GM21423 (cell line): ENCODE measurements at regions not wholly inside any gene's neighbourhood (a gene's known extent, or its start where the extent isn't known, plus 50 kb on each side); places are given as distances from the start of the nearest gene placed in this dataset.

Experiments
- ATAC-seq: cut with Tn5 transposase; IDR thresholded peaks from one replicate; pipeline ENCODE4 v1.9.1; 2021; ENCODE audit warnings: mild to moderate bottlenecking, moderate library complexity; ENCODE audit not compliant: unreplicated experiment

DNA sequence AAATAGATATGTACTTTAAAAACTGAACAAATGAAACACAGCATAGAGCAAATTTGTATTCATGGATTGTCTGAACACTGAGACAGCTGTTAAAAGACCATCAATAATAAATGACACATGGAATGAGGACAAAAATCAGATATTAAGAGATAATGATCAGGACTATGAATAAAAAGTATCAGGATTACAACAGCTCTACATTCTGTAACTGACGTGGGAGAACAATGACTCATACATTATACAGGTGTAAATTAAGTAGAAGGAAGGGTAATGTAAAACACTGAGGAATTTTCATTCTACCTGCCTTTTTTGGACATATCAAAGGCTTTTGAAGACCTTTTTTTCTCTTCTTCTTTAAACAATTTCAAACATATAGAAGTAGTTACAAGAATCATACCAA lies 310.9 kb upstream of the ANO3 start:
- ATAC-seq = no peak

DNA sequence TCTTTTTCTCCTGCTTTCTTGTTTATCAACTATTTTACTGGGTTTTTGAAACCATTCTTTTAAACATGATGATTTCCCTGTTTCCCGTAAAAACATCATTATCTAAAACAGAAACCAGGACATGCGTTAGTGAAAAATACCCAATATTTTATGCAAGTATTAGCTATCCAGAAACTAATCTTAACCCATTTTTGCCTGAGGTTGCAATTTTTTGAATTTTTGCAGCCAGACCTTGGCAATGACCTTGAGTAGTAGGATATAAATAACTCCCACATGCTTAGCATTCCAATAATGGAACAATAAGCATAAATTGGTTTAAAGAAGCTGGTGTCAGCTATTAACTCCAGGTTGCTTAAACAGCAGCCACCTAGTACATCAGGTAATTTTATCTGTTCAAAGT lies 308.9 kb upstream of the ANO3 start:
- ATAC-seq = no peak

DNA sequence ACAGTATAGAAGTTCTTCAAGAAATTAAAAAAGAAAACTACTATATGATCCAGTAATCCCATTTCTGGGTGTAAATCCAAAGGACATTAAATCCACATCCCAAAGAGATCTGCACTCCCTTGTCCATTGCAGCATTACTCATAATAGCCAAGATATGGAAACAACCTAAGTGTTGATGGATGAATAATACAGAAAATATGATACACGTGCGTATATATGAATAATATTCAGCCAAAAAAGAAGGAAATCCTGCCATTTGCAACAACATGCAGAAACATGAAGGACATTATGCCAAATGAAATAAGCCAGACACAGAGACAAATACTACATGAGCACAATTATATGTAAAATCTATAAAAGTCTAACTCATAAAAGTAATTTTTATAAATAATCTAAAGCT lies 306.3 kb upstream of the ANO3 start:
- ATAC-seq = no peak

DNA sequence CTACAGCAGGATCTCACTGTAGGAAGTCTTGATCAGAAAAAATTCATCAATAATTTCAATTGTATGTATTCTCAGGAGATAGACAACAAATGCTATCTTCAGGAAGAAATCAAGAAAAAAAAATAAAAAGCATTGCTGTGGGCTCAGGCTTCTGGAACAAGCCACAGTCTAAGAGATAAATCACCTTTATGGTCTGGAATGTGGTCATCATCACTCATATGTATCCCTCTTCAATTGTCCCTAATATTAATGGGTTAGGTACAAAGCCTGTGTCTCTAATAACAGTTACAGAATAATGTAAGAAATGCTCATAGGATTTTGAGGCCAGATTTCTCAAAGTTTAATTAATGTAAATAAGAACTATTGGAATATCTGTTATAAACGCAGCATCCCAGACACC lies 305.9 kb upstream of the ANO3 start:
- no peak for ATAC-seq

DNA sequence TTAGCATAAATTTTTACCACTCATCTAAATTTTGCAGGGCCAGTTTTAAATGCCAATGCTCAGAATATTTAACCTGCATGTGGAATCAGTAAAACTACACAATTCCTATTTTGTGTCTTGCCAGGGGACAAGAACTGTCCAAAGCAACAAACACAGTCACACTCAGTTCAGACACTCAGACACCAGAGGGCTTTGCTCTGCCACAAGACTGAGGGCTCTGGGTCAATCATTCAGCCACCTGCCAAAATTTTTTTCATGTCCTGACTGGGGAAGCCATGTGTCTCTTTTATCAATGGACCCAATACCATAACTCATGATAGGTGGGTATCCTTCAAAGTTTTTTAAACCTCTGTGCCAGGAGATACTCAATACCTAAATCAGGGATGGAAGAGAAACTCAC lies 304.0 kb upstream of the ANO3 start:
- peak; percentile 73 for ATAC-seq

DNA sequence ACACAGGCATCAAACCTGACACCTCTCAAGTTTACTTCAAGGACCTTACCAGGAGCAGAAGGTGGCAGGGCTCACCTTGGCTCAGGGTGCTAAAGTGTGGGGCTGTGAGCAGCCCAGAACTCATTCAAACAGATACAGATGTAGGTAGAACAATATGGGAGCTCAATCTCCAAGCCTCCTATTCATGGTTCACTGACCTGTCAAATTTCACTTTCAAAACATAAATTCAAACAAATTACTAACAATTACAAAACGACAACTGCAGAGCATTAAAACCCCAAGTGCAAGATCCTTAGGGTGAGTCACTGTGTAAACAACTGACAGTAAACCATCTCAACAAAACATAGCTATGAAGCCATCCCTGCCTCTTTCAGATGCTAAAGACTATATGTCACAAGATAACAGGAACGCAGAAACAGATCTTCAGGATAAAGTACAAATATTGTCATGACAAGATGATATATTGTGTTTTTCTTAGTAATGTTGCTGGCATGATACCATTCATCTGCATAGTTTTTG lies 303.5 kb upstream of the ANO3 start:
- peak; percentile 41 for ATAC-seq

DNA sequence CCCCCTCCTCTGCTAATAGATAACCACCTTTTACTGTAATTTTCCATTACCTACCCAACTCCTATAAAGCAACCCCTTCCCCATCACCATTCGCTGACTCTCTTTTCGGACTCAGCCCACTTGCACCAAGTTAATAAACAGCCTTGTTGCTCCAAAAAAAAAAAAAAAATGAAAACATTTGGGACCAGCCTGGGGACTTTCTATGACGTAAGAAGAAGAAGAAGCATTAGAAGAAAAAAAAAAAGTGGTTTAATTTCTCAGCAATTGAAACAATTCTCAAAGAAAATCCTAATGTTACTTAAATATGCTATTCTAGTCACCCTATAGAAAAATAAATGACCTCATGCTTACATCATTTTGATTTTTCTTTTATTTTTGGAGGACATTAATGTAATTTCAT lies 301.5 kb upstream of the ANO3 start:
- ATAC-seq = no peak

DNA sequence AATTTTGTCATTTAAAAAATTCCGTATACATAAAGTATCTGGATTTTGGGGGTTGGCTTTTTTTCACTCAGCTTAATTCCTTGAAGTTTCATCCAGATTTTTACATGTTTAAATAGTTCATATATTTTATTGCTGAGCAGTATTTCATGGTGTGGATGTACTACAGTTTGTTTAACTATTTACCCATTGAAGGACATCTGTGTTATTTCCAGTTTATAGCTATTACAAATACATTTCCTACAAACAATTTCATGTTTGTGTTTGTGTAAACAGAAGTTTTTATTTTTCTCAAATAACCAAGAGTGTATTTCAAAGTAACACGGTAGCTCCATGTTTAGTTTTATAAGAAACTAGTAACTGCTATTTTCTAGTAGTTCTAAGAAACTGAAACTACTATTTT lies 299.7 kb upstream of the ANO3 start:
- ATAC-seq = no peak

DNA sequence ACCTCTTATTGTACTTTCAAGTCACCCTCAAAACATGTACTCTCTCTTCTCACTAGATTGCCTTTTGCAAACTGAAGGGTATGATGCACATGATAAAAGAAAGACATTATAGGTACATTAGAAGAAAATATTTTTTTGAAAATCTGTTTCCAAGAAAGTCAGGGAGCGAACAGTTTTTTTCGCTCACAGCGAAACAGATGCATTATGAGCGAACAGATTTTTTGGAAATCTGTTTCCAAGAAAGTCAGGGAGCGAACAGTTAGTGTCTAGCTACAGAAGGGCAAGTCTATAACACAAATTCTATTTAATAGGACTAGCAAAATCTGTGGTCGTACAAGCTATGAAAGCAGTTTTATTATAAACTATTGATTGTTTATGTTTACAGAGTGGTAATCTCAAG lies 296.2 kb upstream of the ANO3 start:
- no peak for ATAC-seq

DNA sequence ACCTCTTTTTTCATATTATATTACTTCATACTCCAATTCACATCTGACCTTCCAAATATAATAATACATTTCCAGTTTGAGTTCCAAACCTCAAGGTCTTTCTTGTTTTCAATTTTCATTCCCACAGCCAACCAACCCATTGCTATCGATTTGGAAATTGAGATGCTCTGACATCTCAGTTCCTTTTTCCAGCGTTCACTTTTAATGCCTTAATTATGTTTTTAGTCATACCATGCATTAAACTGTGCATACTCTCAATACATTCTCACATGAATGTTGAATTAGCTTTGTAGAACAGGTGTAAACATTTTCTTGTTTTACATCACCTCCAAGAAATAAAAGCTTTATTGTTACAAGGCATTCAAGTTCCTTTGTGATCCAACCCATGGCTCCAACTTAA lies 294.2 kb upstream of the ANO3 start:
- no peak for ATAC-seq

DNA sequence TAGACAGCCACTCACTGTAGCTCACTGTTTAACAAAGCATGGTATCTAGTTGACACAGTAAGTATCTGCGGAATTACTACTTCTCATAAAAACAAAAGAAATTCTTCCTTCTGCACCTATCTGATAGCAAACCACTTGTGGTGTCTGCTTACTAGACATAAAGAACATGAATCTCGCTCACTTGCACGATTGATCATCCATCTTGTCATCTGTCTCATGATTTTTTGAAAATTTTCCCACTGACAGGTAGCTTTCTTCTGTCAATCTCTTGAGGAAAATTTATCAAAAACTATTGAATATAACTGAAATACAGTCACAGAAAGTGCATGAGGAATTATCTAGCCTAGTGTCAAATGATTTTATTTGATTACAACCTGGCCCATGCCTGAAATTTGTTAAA lies 291.6 kb upstream of the ANO3 start:
- no peak for ATAC-seq

DNA sequence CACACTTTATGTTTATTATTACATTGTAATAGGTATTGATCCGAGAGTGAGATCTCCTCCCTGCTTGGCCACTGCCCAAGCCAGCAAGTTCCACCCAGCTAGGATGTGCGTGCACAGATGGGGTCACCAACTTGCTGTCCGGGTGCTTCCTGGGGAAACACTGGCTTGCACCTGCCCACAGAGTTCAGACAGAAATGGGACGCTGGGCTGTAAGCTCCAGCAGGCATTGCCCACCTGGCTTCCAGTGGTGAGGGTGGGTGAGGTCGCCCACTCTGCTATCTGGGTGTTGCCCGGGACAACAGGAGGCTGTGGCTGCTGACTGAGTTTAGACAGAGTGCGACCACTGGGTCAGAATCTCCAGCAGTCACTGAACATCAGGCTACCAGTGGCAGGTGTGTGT lies 289.8 kb upstream of the ANO3 start:
- ATAC-seq = no peak

DNA sequence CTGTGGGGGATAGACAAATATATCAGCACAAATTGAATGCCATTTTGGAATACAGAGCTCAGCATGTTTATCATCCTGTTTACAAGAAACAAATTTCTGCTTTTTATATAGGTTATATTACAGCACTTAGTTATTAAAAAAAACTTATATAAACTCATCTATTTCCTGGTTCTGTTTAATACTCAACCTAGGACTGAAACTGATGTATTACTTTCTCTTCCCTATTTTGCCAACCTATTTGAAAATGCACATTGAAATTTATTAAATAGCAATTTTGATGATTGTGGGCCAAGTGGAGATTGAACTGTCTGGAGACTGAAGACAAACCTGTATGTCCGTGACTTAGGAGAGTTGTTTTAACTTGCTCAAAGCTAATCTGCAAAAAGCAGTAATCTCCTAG lies 288.3 kb upstream of the ANO3 start:
- peak; percentile 64 for ATAC-seq

DNA sequence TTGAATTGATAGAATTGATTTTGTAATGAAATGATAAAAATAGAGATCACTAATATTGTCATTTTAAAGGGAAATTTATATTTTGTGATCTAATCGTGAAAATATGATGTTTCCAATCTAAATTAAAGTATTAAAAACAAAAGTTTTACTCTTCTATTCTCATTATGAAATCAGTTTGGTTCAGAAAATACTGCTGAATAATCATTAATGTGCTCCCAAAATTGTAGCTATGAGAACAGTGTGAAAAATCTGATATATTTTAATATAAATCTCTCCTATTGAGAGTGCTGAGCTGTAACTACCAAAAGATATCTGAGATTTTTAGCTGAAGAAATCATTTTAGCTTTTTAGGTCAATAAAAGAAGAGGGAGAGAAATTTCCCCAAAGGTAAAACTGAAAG lies 287.5 kb upstream of the ANO3 start:
- no peak for ATAC-seq

DNA sequence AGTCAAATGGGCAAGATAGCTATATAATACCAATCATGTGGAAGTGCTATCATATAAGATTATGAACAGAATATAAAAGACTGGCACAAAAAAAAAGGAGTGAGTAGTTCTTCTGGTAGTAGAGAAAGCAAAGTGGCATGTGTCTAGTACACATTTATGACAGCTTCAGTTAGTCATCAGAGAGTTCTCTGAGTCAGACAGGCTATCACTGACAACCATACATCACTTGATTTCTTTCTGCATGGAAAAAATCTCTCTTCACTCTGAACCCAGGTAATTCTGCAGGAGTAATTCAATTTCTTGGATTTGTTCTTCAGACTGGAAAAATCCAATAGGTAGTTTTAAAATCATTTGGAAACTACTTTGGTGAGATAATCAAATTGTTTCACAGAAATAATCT lies 286.8 kb upstream of the ANO3 start:
- ATAC-seq = no peak

DNA sequence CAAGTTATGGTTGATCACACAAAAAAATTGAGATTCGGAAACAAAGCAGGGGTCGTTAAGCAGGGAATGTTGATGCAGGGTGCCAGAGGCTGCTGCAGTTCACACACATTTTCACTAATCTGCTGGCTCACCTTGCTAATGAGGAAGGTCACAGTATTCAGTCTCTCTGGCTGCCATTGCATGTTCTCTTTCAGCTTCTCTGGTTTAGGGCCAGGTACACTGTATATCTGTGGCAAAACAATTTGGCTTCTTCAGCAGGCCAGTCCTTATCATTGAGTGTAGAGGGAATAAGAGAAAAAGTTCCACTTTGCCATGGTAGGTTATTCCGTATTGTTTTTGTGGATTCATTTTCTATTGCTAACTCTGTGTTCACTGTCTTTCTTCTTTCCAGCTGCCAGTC lies 283.7 kb upstream of the ANO3 start:
- no peak for ATAC-seq

DNA sequence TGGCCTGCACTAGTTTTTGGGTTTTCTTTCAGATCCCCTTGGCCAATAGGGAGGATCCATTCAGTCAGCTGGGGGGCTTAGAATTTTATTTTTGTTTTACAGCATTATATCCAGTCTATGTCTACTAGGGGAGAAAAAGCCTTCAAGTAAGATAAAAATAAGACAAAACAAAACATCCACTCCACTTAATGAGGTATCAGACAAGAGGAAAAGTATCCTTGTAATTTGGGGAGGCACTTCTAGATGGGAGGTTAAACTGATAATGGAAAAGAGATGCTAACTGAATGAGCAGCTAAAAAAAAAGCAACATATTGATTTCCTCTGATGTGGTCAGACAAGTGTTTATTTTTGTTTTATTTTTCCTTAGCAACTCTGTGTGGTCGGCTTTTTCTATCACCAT lies 278.0 kb upstream of the ANO3 start:
- ATAC-seq = no peak

DNA sequence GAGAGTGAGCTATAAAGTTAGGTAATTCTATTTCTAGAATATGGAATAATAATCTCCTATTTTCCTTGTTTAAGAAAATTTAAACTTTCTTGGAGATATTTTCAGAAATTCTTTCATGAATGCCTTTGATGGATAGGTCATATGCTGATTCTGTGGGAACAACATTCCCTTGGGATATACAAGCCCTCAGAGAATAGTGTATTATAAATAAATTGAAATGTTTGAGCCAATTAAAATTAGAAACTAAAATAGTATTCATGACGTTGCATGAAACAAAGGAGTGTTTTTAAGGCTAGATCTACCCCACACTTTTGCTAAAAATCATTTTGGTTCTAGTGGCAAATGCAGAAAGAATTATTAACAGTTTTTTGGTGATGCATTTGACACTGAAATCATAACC lies 269.3 kb upstream of the ANO3 start:
- ATAC-seq = no peak

DNA sequence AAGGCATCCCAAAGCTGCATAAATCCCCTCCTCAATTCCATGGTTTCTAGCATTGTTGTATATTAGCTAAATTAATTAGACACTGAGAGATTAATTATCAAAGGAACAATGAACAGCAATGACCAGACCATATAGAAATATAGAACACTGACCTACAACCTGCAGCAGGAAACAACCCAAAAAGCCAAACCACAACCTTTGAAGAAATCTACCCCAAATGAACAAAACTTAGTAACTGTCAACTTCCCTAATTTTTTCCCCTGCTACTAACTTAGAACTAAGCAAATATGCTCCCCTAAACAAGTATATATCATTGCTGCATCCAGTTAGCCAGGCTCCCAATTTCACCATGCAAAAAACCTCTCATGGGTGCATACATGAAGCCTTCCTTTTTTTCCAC lies 268.0 kb upstream of the ANO3 start:
- ATAC-seq = peak; percentile 54

DNA sequence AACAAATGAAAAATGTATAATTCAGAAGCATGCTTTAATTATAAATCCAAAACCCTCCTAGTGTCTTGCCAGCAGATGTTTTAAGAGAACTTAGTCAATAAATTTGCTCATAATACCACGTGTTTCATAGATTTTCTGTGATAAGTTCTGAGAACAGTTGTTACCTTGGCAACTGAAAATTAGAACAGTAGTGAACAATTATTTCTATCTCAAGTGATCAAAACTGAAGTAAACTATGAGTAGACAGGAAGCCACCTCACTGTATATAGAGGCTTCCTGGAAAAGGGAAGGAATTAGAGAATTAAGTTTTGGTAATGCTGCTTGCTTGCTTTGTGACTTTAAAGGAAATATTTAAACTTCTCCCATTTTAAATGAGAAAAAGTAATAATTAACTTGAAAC lies 266.0 kb upstream of the ANO3 start:
- no peak for ATAC-seq

DNA sequence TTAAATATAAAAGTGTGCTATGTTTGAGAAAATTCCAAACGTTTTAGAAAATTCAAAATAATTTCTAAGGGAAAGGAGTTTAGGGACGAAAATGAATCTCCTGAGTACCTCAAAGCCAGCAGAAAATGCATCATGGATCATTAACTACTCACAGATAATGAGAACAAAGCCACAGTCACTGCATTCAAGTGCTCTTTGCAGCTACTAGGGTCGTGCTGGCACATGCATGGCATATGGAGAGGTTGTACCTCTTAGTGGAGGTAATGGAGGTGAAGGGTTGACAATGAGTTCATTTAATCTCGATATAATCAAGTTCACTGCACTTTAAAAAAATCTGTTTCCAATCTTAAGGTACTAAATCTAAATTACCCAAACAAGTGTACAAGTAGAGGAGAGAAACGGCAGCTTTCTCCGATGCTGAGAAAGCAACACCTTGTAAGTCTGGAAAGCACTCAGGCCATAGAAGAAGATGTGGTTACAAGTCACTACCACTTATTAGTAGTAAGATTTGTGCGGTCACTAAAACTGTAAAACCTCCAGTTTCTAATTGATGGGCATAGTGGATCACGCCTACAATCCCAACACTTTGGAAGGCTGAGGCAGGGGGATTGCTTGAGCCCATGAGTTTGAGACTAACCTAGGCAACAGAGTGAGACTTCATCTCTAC lies 261.1 kb upstream of the ANO3 start:
- ATAC-seq = no peak

DNA sequence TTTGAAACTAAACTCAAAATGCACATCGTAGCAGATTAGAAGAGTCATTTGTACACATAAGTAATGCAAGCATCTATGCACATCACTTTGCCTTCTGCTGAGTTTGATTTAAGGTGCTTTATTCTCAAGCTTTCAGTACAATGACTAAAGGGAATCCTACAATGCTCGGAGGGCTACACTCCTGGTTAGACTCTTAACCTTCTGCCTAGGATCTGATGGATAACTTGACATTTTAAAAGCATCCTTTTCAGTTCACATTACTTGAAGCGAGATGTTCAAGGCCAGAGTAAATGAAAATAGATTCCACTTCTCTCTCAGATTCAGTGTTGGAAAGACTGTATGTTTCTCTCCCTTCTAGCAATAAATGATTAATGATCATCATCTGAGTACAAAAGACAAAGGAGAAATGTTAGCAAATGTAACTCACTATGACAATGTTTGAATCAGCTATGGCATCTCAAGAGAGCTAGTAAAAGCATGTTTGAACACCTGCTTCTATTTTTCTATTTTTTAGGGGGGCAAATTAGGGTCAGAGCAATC lies 259.2 kb upstream of the ANO3 start:
- ATAC-seq = no peak

DNA sequence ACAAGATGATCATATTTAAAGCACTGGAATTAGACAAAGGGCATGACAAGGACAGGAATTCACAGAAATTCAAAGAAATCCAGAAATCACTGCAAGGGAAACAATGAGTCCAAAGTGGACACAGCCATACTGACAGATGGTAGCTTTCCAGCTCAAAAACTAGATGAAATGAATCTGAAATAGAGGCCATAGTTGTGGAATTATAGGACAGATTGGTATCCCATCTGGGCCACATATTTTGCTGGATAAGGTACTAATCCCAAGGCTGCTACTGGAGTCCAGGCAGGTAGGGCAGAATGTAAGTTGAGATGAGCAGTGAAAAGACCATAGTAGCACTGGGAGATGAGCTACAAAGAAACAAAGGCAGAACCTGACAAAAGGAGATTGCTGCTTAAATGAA lies 258.3 kb upstream of the ANO3 start:
- ATAC-seq = no peak
